HG02571 (cell line): ENCODE measurements at regions not wholly inside any gene's neighbourhood (a gene's known extent, or its start where the extent isn't known, plus 50 kb on each side); places are given as distances from the start of the nearest gene placed in this dataset.

Experiments used
- ATAC-seq: cut with Tn5 transposase; IDR thresholded peaks from one replicate; pipeline ENCODE4 v1.9.1; 2021; ENCODE audit warnings: mild to moderate bottlenecking, moderate library complexity; ENCODE audit not compliant: unreplicated experiment

GRCh38 chr1:87715052-87715451, 386.4 kb downstream of the LMO4 start:
- ATAC-seq = no peak

- no peak for ATAC-seq
Measured at GRCh38 chr1:87715471-87715870, 386.8 kb downstream of the LMO4 start.

GRCh38 chr1:87717157-87717670, 388.5 kb downstream of the LMO4 start:
- no peak for ATAC-seq

GRCh38 chr1:87718241-87718950, 389.7 kb downstream of the LMO4 start:
- no peak for ATAC-seq

- ATAC-seq = no peak
Measured at GRCh38 chr1:87719658-87720057, 391.0 kb downstream of the LMO4 start.

- no peak for ATAC-seq
Measured at GRCh38 chr1:87720561-87720960, 391.9 kb downstream of the LMO4 start.

- no peak for ATAC-seq
Measured at GRCh38 chr1:87723193-87723592, 394.5 kb downstream of the LMO4 start.

GRCh38 chr1:87728169-87728568, 399.5 kb downstream of the LMO4 start:
- no peak for ATAC-seq

GRCh38 chr1:87730274-87731216, 401.9 kb downstream of the LMO4 start:
- ATAC-seq = no peak

- no peak for ATAC-seq
Measured at GRCh38 chr1:87733386-87733785, 404.7 kb downstream of the LMO4 start.

GRCh38 chr1:87735750-87736149, 407.1 kb downstream of the LMO4 start:
- no peak for ATAC-seq

- ATAC-seq = no peak
Measured at GRCh38 chr1:87739141-87739540, 410.5 kb downstream of the LMO4 start.

GRCh38 chr1:87739704-87740103, 411.0 kb downstream of the LMO4 start:
- ATAC-seq = no peak

- no peak for ATAC-seq
Measured at GRCh38 chr1:87743256-87743655, 414.6 kb downstream of the LMO4 start.

GRCh38 chr1:87744056-87744455, 415.4 kb downstream of the LMO4 start:
- no peak for ATAC-seq

- no peak for ATAC-seq
Measured at GRCh38 chr1:87744763-87745162, 416.1 kb downstream of the LMO4 start.

- no peak for ATAC-seq
Measured at GRCh38 chr1:87753366-87753765, 424.7 kb downstream of the LMO4 start.

- no peak for ATAC-seq
Measured at GRCh38 chr1:87754139-87754538, 425.5 kb downstream of the LMO4 start.

GRCh38 chr1:87757676-87758075, 429.0 kb downstream of the LMO4 start:
- no peak for ATAC-seq

- ATAC-seq = no peak
Measured at GRCh38 chr1:87759421-87760087, 430.9 kb downstream of the LMO4 start.

GRCh38 chr1:87760155-87760554, 431.5 kb downstream of the LMO4 start:
- no peak for ATAC-seq
